GM06990 (cell line): ENCODE measurements at regions not wholly inside any gene's neighbourhood (a gene's known extent, or its start where the extent isn't known, plus 50 kb on each side); places are given as distances from the start of the nearest gene placed in this dataset.

Source experiments
- DNase-seq: peaks from one replicate; pipeline ENCODE4 v3.0.0-alpha.2; 2011; ENCODE audit not compliant: insufficient read length; ENCODE audit errors: extremely low read depth
- H3K27me3 ChIP-seq: replicated peaks from 2 replicates; pipeline ENCODE4 v1.6.0; 2011; ENCODE audit warnings: low read length; ENCODE audit not compliant: control insufficient read depth, insufficient read depth
- H3K36me3 ChIP-seq: 2 replicates; pipeline ENCODE4 v1.5.1; 2011; ENCODE audit warnings: low read length; ENCODE audit not compliant: control insufficient read depth, insufficient read depth
- H3K4me3 ChIP-seq: replicated peaks from 2 replicates; pipeline ENCODE4 v1.5.1; 2011; ENCODE audit warnings: low read depth, mild to moderate bottlenecking, control low read depth, low read length
- CTCF ChIP-seq: IDR thresholded peaks from 2 replicates; pipeline ENCODE4 v1.5.1; 2011; ENCODE audit warnings: low read length, control low read depth, mild to moderate bottlenecking, inconsistent platforms; ENCODE audit not compliant: insufficient read depth, poor library complexity, severe bottlenecking

- no peak for TF ChIP-seq CTCF
- Histone ChIP-seq H3K36me3 (no peaks in the 10 kb centered on the region), H3K4me3 (no peak overlapping the region), H3K27me3 (no peaks in the 10 kb centered on the region)
- no peak for DNase-seq
Measured at GRCh38 chr14:27145170-27145569, 547.3 kb upstream of the NOVA1 start.

- DNase-seq: no peak
Measured at GRCh38 chr14:27148143-27148542, 550.3 kb upstream of the NOVA1 start.

GRCh38 chr14:27164139-27164538, 566.3 kb upstream of the NOVA1 start:
- no peak overlapping the region for H3K4me3 ChIP-seq
- no peak for TF ChIP-seq CTCF
- H3K27me3 ChIP-seq: no peaks in the 10 kb centered on the region
- DNase-seq: no peak
- no peaks in the 10 kb centered on the region for H3K36me3 ChIP-seq

More at GRCh38 chr14:27148143-27148542, 550.3 kb upstream of the NOVA1 start:
- no peaks in the 10 kb centered on the region for H3K27me3 ChIP-seq
- no peak overlapping the region for H3K4me3 ChIP-seq
- TF ChIP-seq CTCF: no peak
- no peaks in the 10 kb centered on the region for H3K36me3 ChIP-seq

GRCh38 chr14:27175489-27175888, 577.7 kb upstream of the NOVA1 start:
- Histone ChIP-seq H3K27me3 (no peaks in the 10 kb centered on the region), H3K4me3 (no peak overlapping the region), H3K36me3 (no peaks in the 10 kb centered on the region)
- no peak for DNase-seq
- no peak for TF ChIP-seq CTCF

- no peaks in the 10 kb centered on the region for H3K27me3 ChIP-seq
- no peaks in the 10 kb centered on the region for H3K36me3 ChIP-seq
- no peak for TF ChIP-seq CTCF
- no peak for DNase-seq
- H3K4me3 ChIP-seq: no peak overlapping the region
Measured at GRCh38 chr14:27181333-27181732, 583.5 kb upstream of the NOVA1 start.

- no peak for TF ChIP-seq CTCF
- no peaks in the 10 kb centered on the region for H3K36me3 ChIP-seq
- H3K4me3 ChIP-seq: no peak overlapping the region
- no peak for DNase-seq
- no peaks in the 10 kb centered on the region for H3K27me3 ChIP-seq
Measured at GRCh38 chr14:27184427-27184826, 586.6 kb upstream of the NOVA1 start.
